Panc1 (cell line): ENCODE measurements at regions not wholly inside any gene's neighbourhood (a gene's known extent, or its start where the extent isn't known, plus 50 kb on each side); places are given as distances from the start of the nearest gene placed in this dataset.

Experiments used
- ATAC-seq: fragments of 200-7000 bp; cut with Tn5 transposase; 2 replicates; pipeline ENCODE4 v1.9.1; 2020; ENCODE audit warnings: mild to moderate bottlenecking, moderate library complexity
- BruUV-seq: library from RNA; stranded (reverse); fragments of 400-500 nt; replicated peaks from 2 replicates; lab custom pipeline; 2021; lab: Mats Ljungman, UMichigan
- CTCF ChIA-PET: fragments of 300-600 bp; sonication (Branson Sonifier 250); formaldehyde crosslinking; loops from one replicate; lab custom pipeline; 2022; ENCODE audit warnings: antibody characterized with exemption; lab: Charles Lee
- POLR2A ChIA-PET: fragments of 300-600 bp; sonication (Branson Sonifier 250); formaldehyde crosslinking; loops from one replicate; lab custom pipeline; 2022; ENCODE audit warnings: antibody characterized with exemption; lab: Charles Lee
- DNase-seq: peaks from one replicate; pipeline ENCODE4 v3.0.0-alpha.2; 2010; ENCODE audit warnings: low read depth, low spot score
- H3K27ac ChIP-seq: 2 replicates; pipeline ENCODE4 v1.5.1; 2011; ENCODE audit warnings: mild to moderate bottlenecking, low read length, inconsistent platforms
- H3K27me3 ChIP-seq: fragments of 200-500 bp; sonication (Bioruptor generic); 2 replicates; pipeline ENCODE4 v1.6.0; 2014; ENCODE audit warnings: low read length, inconsistent platforms; ENCODE audit not compliant: control insufficient read depth, insufficient read depth
- H3K36me3 ChIP-seq: fragments of 200-500 bp; sonication (Bioruptor generic); 2 replicates; pipeline ENCODE4 v1.5.1; 2014; ENCODE audit warnings: inconsistent platforms, mild to moderate bottlenecking, low read length, moderate library complexity; ENCODE audit not compliant: control insufficient read depth, insufficient read depth
- H3K4me1 ChIP-seq: 2 replicates; pipeline ENCODE4 v1.5.1; 2011; ENCODE audit warnings: inconsistent platforms, mild to moderate bottlenecking, low read length, moderate library complexity; ENCODE audit not compliant: control insufficient read depth, insufficient read depth
- H3K4me3 ChIP-seq, 2 experiments: 2 replicates each; pipeline ENCODE4 v1.5.1; 2011 to 2012; ENCODE audit warnings: low read depth in 2 of 2, low read length in 2 of 2, mild to moderate bottlenecking in 2 of 2, inconsistent platforms in 1 of 2, moderate library complexity in 1 of 2
- H3K9me3 ChIP-seq: fragments of 200-500 bp; sonication (Bioruptor generic); 2 replicates; pipeline ENCODE4 v1.5.1; 2014; ENCODE audit warnings: low read depth, mild to moderate bottlenecking, inconsistent platforms, low read length, moderate library complexity; ENCODE audit not compliant: control insufficient read depth, insufficient read depth
- POLR2AphosphoS5 ChIP-seq: IDR thresholded peaks from 2 replicates; pipeline ENCODE4 v1.6.1; 2012; ENCODE audit warnings: mild to moderate bottlenecking, low read depth, low read length, moderate library complexity
- REST ChIP-seq, 2 experiments: IDR thresholded peaks; 2 replicates each; pipeline ENCODE4 v1.6.1; 2011 to 2012; ENCODE audit warnings: low read depth in 2 of 2, control low read depth in 1 of 2, low read length in 1 of 2, mild to moderate bottlenecking in 1 of 2, moderate library complexity in 1 of 2; ENCODE audit not compliant: insufficient read depth in 1 of 2
- SIN3A ChIP-seq: IDR thresholded peaks from 2 replicates; pipeline ENCODE4 v1.6.1; 2012; ENCODE audit warnings: low read depth, mild to moderate bottlenecking, low read length, moderate library complexity, borderline replicate concordance; ENCODE audit not compliant: insufficient read depth
- TCF7L2 ChIP-seq: IDR thresholded peaks from 2 replicates; pipeline ENCODE4 v1.6.1; 2011; ENCODE audit warnings: mild to moderate bottlenecking, low read depth, low read length, inconsistent platforms
- in situ Hi-C: cut with HindIII; loops from 2 replicates; pipeline ENCODE4 v1.10.0; 2016; ENCODE audit warnings: low sequenced_read_pairs, low pct_unique_long_range_greater_than_20kb
- intact Hi-C: fragments of 100-400 bp; cut with micrococcal nuclease; formaldehyde crosslinking; loops from one replicate; pipeline ENCODE4 v1.10.0; 2022; ENCODE audit not compliant: unreplicated experiment
- TF ChIP-seq, protein P1 (sequence below): fragments of 450-650 bp; IDR thresholded peaks from 2 replicates; pipeline ENCODE4 v1.5.1; 2017; ENCODE audit warnings: mild to moderate bottlenecking

DNA sequence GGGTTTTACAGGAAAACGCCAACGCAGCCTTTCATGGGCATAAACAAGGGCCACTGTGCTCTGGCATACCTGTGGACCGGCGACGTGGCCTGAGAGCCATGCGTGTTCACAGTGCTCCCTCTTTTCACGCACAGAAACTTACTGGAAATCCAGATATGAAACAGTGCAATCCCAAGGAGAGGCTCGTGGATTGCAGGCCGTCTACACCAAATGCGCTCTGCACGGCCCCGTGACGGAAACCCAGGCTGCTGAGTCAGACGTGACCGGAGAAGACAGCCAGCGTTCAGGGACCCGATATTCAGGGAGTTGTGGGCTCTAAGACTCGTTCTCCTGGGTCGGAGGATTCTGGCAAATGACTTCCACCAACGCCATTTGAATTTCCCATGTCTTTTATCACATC is 129.2 kb downstream of the FOXL1 start:
- Histone ChIP-seq H3K36me3 (no peaks in the 10 kb centered on the region), H3K4me3 (no peak overlapping the region), H3K9me3 (no peaks in the 10 kb centered on the region), H3K4me1 (no peaks in the 10 kb centered on the region), H3K27ac (no peak overlapping the region), H3K27me3 (no peaks in the 10 kb centered on the region)
- intact Hi-C loops (no loop called here), in situ Hi-C loops (no loop called here)
- no TSS peak for BruUV-seq
- no peak for ATAC-seq
- DNase-seq: no peak
- ChIA-PET POLR2A (no interaction called here), CTCF (no interaction called here)
- TF ChIP-seq TCF7L2 (no peak), REST (IDR thresholded peaks at IDR 0.05; ENCODE audit: insufficient read depth in 1 of 2, low read depth in 2 of 2, low read length in 1 of 2) (no peak), SIN3A (no peak), POLR2AphosphoS5 (no peak)
- TF ChIP-seq, protein P1, sequence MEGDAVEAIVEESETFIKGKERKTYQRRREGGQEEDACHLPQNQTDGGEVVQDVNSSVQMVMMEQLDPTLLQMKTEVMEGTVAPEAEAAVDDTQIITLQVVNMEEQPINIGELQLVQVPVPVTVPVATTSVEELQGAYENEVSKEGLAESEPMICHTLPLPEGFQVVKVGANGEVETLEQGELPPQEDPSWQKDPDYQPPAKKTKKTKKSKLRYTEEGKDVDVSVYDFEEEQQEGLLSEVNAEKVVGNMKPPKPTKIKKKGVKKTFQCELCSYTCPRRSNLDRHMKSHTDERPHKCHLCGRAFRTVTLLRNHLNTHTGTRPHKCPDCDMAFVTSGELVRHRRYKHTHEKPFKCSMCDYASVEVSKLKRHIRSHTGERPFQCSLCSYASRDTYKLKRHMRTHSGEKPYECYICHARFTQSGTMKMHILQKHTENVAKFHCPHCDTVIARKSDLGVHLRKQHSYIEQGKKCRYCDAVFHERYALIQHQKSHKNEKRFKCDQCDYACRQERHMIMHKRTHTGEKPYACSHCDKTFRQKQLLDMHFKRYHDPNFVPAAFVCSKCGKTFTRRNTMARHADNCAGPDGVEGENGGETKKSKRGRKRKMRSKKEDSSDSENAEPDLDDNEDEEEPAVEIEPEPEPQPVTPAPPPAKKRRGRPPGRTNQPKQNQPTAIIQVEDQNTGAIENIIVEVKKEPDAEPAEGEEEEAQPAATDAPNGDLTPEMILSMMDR: no peak

DNA sequence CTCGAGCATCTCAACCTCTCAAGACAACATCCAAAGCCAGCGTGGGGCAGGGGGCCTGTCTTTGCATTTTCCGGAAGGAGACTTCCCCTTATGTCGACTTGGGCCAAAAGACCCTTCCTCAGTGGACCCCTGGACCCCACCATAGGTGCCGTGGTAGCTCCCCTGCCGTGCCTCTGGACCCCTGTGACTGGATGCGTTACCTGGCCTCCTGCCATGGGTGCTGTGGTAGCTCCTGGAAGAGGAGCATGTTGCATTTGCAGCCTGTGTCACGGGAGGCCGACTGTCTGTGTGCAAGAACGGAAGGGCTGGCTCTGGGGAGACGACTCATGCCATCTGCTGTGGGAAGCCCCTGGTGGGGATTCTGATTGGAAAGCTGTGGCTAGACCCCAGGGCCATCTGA is 130.1 kb downstream of the FOXL1 start:
- ChIA-PET CTCF (interaction anchor here (0.6 kb wide), 1 partner anchor 14 kb away, joined by 3 read pairs; no protein-coding TSS in a partner anchor), POLR2A (no interaction called here)
- DNase-seq: no peak
- Histone ChIP-seq H3K4me3 (no peak overlapping the region), H3K36me3 (no peaks in the 10 kb centered on the region), H3K27me3 (no peaks in the 10 kb centered on the region), H3K4me1 (no peaks in the 10 kb centered on the region), H3K9me3 (no peaks in the 10 kb centered on the region), H3K27ac (no peak overlapping the region)
- TF ChIP-seq POLR2AphosphoS5: no peak
- in situ Hi-C loops: no loop called here
- no peak for ATAC-seq
- no TSS peak for BruUV-seq
- intact Hi-C loops: no loop called here

DNA sequence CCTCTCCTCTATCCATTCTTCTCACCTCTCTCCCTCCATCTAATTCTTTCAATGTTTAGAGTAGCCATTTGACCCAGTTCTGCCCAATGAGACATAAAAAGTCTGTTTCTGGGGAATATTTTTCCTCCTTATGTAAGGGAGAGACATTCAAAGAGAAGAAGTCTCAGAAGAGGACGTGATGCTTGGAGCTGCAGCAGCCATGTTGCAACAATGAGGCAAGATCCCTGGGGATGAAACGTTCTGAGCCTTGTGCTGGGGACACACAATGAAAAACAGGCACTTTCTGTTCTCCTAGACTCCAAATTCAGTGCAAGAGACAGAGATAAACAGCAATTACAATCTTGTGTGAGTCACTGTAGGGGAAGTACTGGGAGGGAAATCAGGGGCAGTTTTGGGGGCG is 130.8 kb downstream of the FOXL1 start:
- DNase-seq (no peak), ATAC-seq (no peak)
- no TSS peak for BruUV-seq
- Histone ChIP-seq H3K27ac (no peak overlapping the region), H3K27me3 (no peaks in the 10 kb centered on the region), H3K4me1 (no peaks in the 10 kb centered on the region), H3K4me3 (no peak overlapping the region), H3K9me3 (no peaks in the 10 kb centered on the region), H3K36me3 (no peaks in the 10 kb centered on the region)
- POLR2A ChIA-PET: no interaction called here
- TF ChIP-seq REST (IDR thresholded peaks at IDR 0.05; ENCODE audit: insufficient read depth in 1 of 2, low read depth in 2 of 2, low read length in 1 of 2) (no peak), POLR2AphosphoS5 (no peak), TCF7L2 (no peak), SIN3A (no peak)
- TF ChIP-seq, protein P1: no peak
- in situ Hi-C loops: no loop called here
- CTCF ChIA-PET: no interaction called here
- intact Hi-C loops: no loop called here
